ENCODE measurements at regions not wholly inside any gene's neighbourhood (a gene's known extent, or its start where the extent isn't known, plus 50 kb on each side); places are given as distances from the start of the nearest gene placed in this dataset.

DNA sequence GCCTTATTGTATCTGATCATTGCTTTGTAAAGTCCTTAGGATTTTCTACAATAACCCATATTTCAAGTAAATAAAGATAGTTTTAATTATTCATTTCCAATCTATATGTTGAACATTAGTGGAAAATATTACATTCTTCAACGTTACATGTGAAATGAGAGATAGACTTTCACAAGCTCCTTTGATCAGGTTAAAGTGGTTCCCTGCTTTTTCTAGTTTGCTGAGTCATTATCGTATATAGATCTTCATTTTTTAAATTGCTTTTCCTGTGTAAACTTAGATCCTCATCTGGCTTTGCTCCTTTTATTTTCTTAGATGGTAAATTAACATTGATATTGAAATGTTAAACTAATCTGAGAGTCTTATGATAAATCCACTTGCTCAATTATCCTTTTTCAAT is 599.0 kb downstream of the TRAM1L1 start:
- TF ChIP-seq, protein P1, sequence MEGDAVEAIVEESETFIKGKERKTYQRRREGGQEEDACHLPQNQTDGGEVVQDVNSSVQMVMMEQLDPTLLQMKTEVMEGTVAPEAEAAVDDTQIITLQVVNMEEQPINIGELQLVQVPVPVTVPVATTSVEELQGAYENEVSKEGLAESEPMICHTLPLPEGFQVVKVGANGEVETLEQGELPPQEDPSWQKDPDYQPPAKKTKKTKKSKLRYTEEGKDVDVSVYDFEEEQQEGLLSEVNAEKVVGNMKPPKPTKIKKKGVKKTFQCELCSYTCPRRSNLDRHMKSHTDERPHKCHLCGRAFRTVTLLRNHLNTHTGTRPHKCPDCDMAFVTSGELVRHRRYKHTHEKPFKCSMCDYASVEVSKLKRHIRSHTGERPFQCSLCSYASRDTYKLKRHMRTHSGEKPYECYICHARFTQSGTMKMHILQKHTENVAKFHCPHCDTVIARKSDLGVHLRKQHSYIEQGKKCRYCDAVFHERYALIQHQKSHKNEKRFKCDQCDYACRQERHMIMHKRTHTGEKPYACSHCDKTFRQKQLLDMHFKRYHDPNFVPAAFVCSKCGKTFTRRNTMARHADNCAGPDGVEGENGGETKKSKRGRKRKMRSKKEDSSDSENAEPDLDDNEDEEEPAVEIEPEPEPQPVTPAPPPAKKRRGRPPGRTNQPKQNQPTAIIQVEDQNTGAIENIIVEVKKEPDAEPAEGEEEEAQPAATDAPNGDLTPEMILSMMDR (IDR thresholded peaks at IDR 0.05; ENCODE audit: borderline replicate concordance, control extremely low read depth, extremely low read depth, insufficient read depth, missing control alignments): no peak
- no peak for DNase-seq (ENCODE audit: low spot score)
- in situ Hi-C loops (cut with MboI; ENCODE audit: low sequenced_read_pairs, unreplicated experiment): no loop called here

DNA sequence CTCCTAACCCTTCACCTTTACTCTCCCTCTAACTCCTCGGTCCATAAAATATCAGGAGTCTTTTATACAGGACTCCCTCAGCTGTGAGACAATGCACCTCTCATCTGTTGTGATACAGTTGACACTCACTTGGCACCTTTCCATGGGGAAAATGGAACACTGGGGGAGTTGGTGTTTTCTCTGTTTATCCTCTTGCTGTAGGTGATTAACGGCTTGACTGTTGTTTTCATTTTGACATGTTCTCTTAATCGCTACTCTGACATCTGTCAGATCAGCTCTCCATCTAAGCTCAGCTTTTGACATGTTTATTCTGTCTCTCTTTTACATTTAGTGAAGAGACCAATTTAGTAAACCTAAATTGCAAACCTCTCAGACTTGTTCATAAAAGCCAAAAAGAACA is 604.8 kb downstream of the TRAM1L1 start:
- no peak for DNase-seq (ENCODE audit: low spot score)
- in situ Hi-C loops (cut with MboI; ENCODE audit: low sequenced_read_pairs, unreplicated experiment): no loop called here
- TF ChIP-seq, protein P1 (IDR thresholded peaks at IDR 0.05; ENCODE audit: borderline replicate concordance, control extremely low read depth, extremely low read depth, insufficient read depth, missing control alignments): no peak

DNA sequence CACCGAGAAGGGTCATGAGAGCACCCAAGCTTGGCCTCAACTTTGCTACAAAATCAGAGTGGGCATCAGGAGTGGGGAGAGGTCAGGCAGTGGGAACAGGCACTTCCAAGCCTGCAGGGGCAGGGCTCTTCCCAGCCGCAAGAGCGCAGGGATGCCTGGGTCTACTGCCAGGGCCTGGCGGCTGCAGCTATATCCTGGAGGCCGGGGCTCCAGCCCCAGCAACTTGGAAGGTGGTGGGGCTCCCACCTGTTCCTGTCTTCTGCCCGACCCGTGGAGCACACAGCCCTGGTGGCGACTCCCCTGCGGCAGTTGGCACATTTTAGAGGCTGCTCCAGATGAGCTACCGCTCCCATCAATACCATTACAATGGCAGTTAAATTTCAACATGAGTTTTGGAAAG is 607.0 kb downstream of the TRAM1L1 start:
- no peak for DNase-seq (ENCODE audit: low spot score)
- in situ Hi-C loops (cut with MboI; ENCODE audit: low sequenced_read_pairs, unreplicated experiment): no loop called here
- TF ChIP-seq, protein P1 (IDR thresholded peaks at IDR 0.05; ENCODE audit: borderline replicate concordance, control extremely low read depth, extremely low read depth, insufficient read depth, missing control alignments): no peak

DNA sequence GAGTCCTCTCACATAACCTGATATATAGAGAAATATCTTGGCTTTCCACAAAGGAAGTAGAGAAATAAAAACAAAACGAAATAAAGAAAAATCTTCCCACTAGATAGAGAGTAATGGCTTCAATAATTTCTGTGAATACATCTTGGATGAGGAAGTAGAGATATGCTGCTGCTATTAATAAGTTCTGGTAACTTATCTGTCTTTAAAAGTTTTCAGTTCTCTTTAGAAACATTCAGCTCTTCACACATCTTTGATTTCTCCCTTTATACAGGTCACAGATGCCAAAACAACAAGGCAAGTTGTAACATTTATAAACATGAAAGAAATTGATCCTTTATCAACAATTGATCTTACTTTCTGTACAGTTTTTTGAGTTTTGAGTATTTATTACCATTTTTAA is 615.8 kb downstream of the TRAM1L1 start:
- in situ Hi-C loops (cut with MboI; ENCODE audit: low sequenced_read_pairs, unreplicated experiment): no loop called here
- TF ChIP-seq, protein P1 (IDR thresholded peaks at IDR 0.05; ENCODE audit: borderline replicate concordance, control extremely low read depth, extremely low read depth, insufficient read depth, missing control alignments): no peak
- DNase-seq (ENCODE audit: low spot score): no peak

DNA sequence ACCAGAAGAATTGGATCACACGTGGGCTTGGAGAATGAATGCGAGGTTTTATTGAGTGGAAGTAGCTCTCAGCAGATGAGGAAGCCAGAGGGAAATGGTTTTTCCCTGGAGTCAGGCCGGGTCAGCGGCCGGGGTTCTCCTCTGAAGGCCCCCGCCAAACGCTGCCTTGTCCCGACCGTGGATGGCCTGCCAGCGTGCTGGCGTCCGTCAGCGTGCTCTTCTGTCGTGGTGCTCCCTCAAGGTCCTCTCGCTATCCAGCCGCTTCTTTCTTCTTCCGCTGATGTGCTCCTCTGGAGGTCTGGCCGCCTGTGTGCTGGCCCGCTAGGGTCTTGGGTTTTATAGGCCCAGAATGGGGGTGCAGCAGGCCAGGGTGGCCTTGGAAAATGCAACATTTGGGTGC is 632.2 kb downstream of the TRAM1L1 start:
- in situ Hi-C loops (cut with MboI; ENCODE audit: low sequenced_read_pairs, unreplicated experiment): no loop called here
- no peak for DNase-seq (ENCODE audit: low spot score)
- TF ChIP-seq, protein P1 (IDR thresholded peaks at IDR 0.05; ENCODE audit: borderline replicate concordance, control extremely low read depth, extremely low read depth, insufficient read depth, missing control alignments): no peak

DNA sequence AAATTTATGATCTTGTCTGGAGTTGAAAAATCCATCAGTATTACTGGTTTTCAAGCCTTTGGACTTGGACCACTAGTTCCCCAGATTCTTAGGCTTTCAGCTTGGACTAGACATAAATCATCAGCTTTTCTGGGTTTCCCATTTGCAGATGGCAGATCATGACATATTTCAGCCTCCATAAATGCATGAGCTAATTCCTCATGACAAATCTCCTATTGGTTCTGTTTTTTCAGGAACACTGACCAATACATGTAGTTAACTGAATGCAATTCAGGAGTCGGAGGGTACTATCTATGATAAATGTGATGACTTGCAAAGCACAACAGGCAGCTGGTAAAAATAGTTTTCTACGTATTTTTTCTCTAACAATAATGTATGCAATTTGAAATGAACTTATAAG is 635.6 kb downstream of the TRAM1L1 start:
- DNase-seq (ENCODE audit: low spot score): no peak
- in situ Hi-C loops (cut with MboI; ENCODE audit: low sequenced_read_pairs, unreplicated experiment): no loop called here
- TF ChIP-seq, protein P1 (IDR thresholded peaks at IDR 0.05; ENCODE audit: borderline replicate concordance, control extremely low read depth, extremely low read depth, insufficient read depth, missing control alignments): no peak

DNA sequence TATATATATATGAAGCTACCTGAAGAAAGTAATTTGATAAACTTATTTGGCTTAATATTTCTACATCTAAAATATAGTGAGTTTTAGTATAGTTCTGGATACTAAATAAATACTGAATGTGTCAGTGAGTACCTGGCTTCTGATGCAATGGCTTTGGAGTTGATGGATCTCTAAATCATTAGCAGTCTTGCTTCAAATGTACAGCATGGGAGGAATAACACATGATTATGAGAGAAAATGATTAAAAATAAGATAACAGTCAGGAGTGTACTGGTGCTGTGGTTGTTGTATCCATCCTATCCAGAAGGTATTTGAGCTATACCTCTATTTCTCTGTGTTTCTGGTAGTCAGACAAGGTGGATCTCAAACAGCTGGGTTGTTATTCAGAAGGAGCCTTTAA is 641.3 kb downstream of the TRAM1L1 start:
- no peak for DNase-seq (ENCODE audit: low spot score)
- in situ Hi-C loops (cut with MboI; ENCODE audit: low sequenced_read_pairs, unreplicated experiment): no loop called here
- TF ChIP-seq, protein P1 (IDR thresholded peaks at IDR 0.05; ENCODE audit: borderline replicate concordance, control extremely low read depth, extremely low read depth, insufficient read depth, missing control alignments): no peak
